ENCODE measurements at regions not wholly inside any gene's neighbourhood (a gene's known extent, or its start where the extent isn't known, plus 50 kb on each side); places are given as distances from the start of the nearest gene placed in this dataset.

GRCh38 chr16:17926866-17927399, 409.6 kb downstream of the NPIPA8 start:
- TF ChIP-seq ZNF223 (tag by site-specific recombination; IDR thresholded peaks at IDR 0.05) (no peak), CTCF (tag by site-specific recombination; IDR thresholded peaks at IDR 0.05) (no peak), ZNF114 (tag by site-specific recombination; IDR thresholded peaks at IDR 0.05) (no peak), ZNF600 (tag by site-specific recombination; IDR thresholded peaks at IDR 0.05) (no peak)
